ENCODE measurements at regions not wholly inside any gene's neighbourhood (a gene's known extent, or its start where the extent isn't known, plus 50 kb on each side); places are given as distances from the start of the nearest gene placed in this dataset.

DNA sequence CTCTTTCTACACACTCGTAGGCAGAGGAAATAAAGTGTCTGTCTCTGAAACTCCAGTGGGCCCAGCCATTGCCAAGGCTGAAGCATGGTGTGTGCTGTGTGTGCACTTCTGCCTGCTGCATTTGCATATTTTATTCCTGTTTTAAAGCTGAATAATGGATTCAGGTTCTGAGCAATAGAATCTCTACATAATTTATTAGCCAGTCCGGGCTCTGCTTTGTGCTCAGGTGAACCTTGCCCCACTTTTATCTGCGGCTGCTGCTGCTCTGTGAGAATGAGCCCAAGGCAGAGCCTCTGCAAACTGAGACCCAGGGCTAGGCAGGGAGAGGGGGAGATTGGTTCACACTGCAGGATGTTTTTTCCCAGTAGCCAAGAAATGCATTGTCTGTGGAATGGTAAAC, 64.6 kb upstream of the SH3BP4 start:
- TF ChIP-seq CTCF (conservative IDR thresholded peaks at IDR 0.05; ENCODE audit: low read depth, low read length) (no peak), EZH2 (IDR thresholded peaks at IDR 0.05; ENCODE audit: low read length, unreplicated experiment) (no peak)
